Caco-2 (cell line): ENCODE measurements at regions not wholly inside any gene's neighbourhood (a gene's known extent, or its start where the extent isn't known, plus 50 kb on each side); places are given as distances from the start of the nearest gene placed in this dataset.

ENCODE experiments used
- BruUV-seq: library from RNA; stranded (reverse); fragments of 400-500 nt; replicated peaks from 2 replicates; lab custom pipeline; 2021; lab: Mats Ljungman, UMichigan
- CTCF ChIA-PET: fragments of 300-600 bp; sonication (Branson Sonifier 250); formaldehyde crosslinking; loops from one replicate; lab custom pipeline; 2022; ENCODE audit warnings: antibody characterized with exemption; lab: Charles Lee
- POLR2A ChIA-PET: fragments of 300-600 bp; sonication (Branson Sonifier 250); formaldehyde crosslinking; loops from one replicate; lab custom pipeline; 2022; ENCODE audit warnings: antibody characterized with exemption; lab: Charles Lee
- DNase-seq, 2 experiments: peaks; one replicate each; pipeline versions ENCODE4 v3.0.0 to v3.0.0-alpha.2; 2020 to 2022
- H3K27me3 ChIP-seq: replicated peaks from 2 replicates; pipeline ENCODE4 v1.6.0; 2011; ENCODE audit warnings: low read length; ENCODE audit not compliant: control insufficient read depth, insufficient read depth
- H3K36me3 ChIP-seq: 2 replicates; pipeline ENCODE4 v1.5.1; 2011; ENCODE audit warnings: low read length; ENCODE audit not compliant: control insufficient read depth, insufficient read depth
- H3K4me1 ChIP-seq: fragments of 250-450 bp; sonication (Bioruptor Pico); 2 replicates; pipeline ENCODE4 v1.5.1; 2020; ENCODE audit warnings: mild to moderate bottlenecking
- H3K4me3 ChIP-seq: 2 replicates; pipeline ENCODE4 v1.5.1; 2011; ENCODE audit warnings: low read depth, mild to moderate bottlenecking, control low read depth, low read length
- H3K9me3 ChIP-seq: fragments of 250-450 bp; sonication (Bioruptor Pico); 2 replicates; pipeline ENCODE4 v1.5.1; 2020; ENCODE audit warnings: mild to moderate bottlenecking, moderate library complexity
- H3K27ac Mint-ChIP-seq: one replicate; pipeline ENCODE4 v1.8.0; 2022; ENCODE audit warnings: mixed read lengths; ENCODE audit not compliant: unreplicated experiment
- H3K27me3 Mint-ChIP-seq: one replicate; pipeline ENCODE4 v1.8.0; 2022; ENCODE audit warnings: mixed read lengths; ENCODE audit not compliant: insufficient read depth, unreplicated experiment
- H3K36me3 Mint-ChIP-seq: one replicate; pipeline ENCODE4 v1.8.0; 2022; ENCODE audit warnings: mild to moderate bottlenecking, mixed read lengths; ENCODE audit not compliant: insufficient read depth, unreplicated experiment
- H3K4me1 Mint-ChIP-seq: one replicate; pipeline ENCODE4 v1.8.0; 2022; ENCODE audit warnings: low read depth, mixed read lengths; ENCODE audit not compliant: unreplicated experiment
- H3K4me3 Mint-ChIP-seq: one replicate; pipeline ENCODE4 v1.8.0; 2022; ENCODE audit warnings: mild to moderate bottlenecking, moderate library complexity, mixed read lengths; ENCODE audit not compliant: unreplicated experiment
- H3K9me3 Mint-ChIP-seq: one replicate; pipeline ENCODE4 v1.8.0; 2022; ENCODE audit warnings: mixed read lengths; ENCODE audit not compliant: unreplicated experiment
- CTCF ChIP-seq, 2 experiments: fragments of 200-600 bp in 1 of 2; IDR thresholded peaks; 1 replicate in 1 of 2; 2 replicates in 1 of 2; pipeline versions ENCODE4 v1.5.1 to v1.8.0; 2011 to 2022; ENCODE audit warnings: antibody characterized with exemption in 1 of 2, control low read depth in 1 of 2, inconsistent platforms in 1 of 2, low read depth in 1 of 2, low read length in 1 of 2, mild to moderate bottlenecking in 1 of 2, moderate library complexity in 1 of 2; ENCODE audit not compliant: insufficient read depth in 1 of 2, severe bottlenecking in 1 of 2, unreplicated experiment in 1 of 2
- intact Hi-C: fragments of 100-400 bp; cut with micrococcal nuclease; formaldehyde crosslinking; loops from one replicate; pipeline ENCODE4 v1.10.0; 2022; ENCODE audit not compliant: unreplicated experiment

GRCh38 chr6:115609111-115609510, 451.6 kb downstream of the FRK start:
- no peaks in the 10 kb centered on the region for H3K9me3 Mint-ChIP-seq
- no peak overlapping the region for H3K27ac Mint-ChIP-seq
- H3K36me3 ChIP-seq = no peaks in the 10 kb centered on the region
- no peak overlapping the region for H3K4me3 Mint-ChIP-seq
- intact Hi-C loops = no loop called here
- no TSS peak for BruUV-seq
- no peak overlapping the region for H3K4me3 ChIP-seq
- ChIA-PET CTCF (no interaction called here), POLR2A (no interaction called here)
- no peaks in the 10 kb centered on the region for H3K27me3 ChIP-seq
- no peaks in the 10 kb centered on the region for H3K4me1 Mint-ChIP-seq
- H3K36me3 Mint-ChIP-seq = no peaks in the 10 kb centered on the region
- H3K27me3 Mint-ChIP-seq = peaks cover 2% of the 10 kb centered on the region
- no peak for TF ChIP-seq CTCF (IDR thresholded peaks at IDR 0.05; ENCODE audit: insufficient read depth in 1 of 2, low read depth in 1 of 2, low read length in 1 of 2, severe bottlenecking in 1 of 2, unreplicated experiment in 1 of 2)
- no peak for DNase-seq
- H3K4me1 ChIP-seq = no peaks in the 10 kb centered on the region
- no peaks in the 10 kb centered on the region for H3K9me3 ChIP-seq

- H3K27me3 Mint-ChIP-seq = peaks cover 4% of the 10 kb centered on the region
- no peak overlapping the region for H3K27ac Mint-ChIP-seq
- ChIA-PET POLR2A (no interaction called here), CTCF (no interaction called here)
- Histone ChIP-seq H3K9me3 (no peaks in the 10 kb centered on the region), H3K36me3 (no peaks in the 10 kb centered on the region), H3K4me3 (no peak overlapping the region), H3K27me3 (no peaks in the 10 kb centered on the region), H3K4me1 (no peaks in the 10 kb centered on the region)
- no peak for TF ChIP-seq CTCF (IDR thresholded peaks at IDR 0.05; ENCODE audit: insufficient read depth in 1 of 2, low read depth in 1 of 2, low read length in 1 of 2, severe bottlenecking in 1 of 2, unreplicated experiment in 1 of 2)
- no peak overlapping the region for H3K4me3 Mint-ChIP-seq
- H3K36me3 Mint-ChIP-seq = no peaks in the 10 kb centered on the region
- no peak for DNase-seq
- no peaks in the 10 kb centered on the region for H3K4me1 Mint-ChIP-seq
- intact Hi-C loops = no loop called here
- no TSS peak for BruUV-seq
- H3K9me3 Mint-ChIP-seq = no peaks in the 10 kb centered on the region
Observed at GRCh38 chr6:115602466-115602865, 458.2 kb downstream of the FRK start.

- no peaks in the 10 kb centered on the region for H3K36me3 Mint-ChIP-seq
- Histone ChIP-seq H3K4me1 (no peaks in the 10 kb centered on the region), H3K4me3 (no peak overlapping the region), H3K36me3 (no peaks in the 10 kb centered on the region), H3K27me3 (no peaks in the 10 kb centered on the region), H3K9me3 (no peaks in the 10 kb centered on the region)
- no peak overlapping the region for H3K27ac Mint-ChIP-seq
- intact Hi-C loops = no loop called here
- BruUV-seq = no TSS peak
- POLR2A ChIA-PET = no interaction called here
- H3K4me1 Mint-ChIP-seq = no peaks in the 10 kb centered on the region
- no peak for DNase-seq
- no peak for TF ChIP-seq CTCF (IDR thresholded peaks at IDR 0.05; ENCODE audit: insufficient read depth in 1 of 2, low read depth in 1 of 2, low read length in 1 of 2, severe bottlenecking in 1 of 2, unreplicated experiment in 1 of 2)
- CTCF ChIA-PET = no interaction called here
- peaks cover 4% of the 10 kb centered on the region for H3K27me3 Mint-ChIP-seq
- no peaks in the 10 kb centered on the region for H3K9me3 Mint-ChIP-seq
- H3K4me3 Mint-ChIP-seq = no peak overlapping the region
Observed at GRCh38 chr6:115601509-115601908, 459.2 kb downstream of the FRK start.
